ENCODE measurements at regions not wholly inside any gene's neighbourhood (a gene's known extent, or its start where the extent isn't known, plus 50 kb on each side); places are given as distances from the start of the nearest gene placed in this dataset.

DNA sequence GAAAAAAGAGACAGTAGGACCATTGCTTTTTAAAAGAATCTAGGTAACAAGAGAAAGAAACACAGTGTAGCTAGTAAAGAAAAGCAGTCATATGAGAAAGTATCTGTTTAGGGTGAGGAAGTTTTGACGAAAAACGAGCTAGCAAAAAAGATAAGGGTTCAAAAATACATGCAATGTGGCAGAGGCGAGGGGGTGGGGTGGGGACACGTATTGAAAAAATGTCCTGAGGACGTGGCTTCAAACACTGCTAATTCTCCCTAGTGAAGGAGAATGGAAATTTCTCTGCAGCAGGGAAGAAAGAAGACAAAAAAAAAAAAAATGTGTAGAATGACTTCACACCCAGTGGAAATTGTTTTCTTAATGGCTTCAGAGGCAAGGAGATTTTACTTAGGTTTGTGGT, 856.4 kb upstream of the INTU start:
- no peak for DNase-seq (ENCODE audit: low read depth)

DNA sequence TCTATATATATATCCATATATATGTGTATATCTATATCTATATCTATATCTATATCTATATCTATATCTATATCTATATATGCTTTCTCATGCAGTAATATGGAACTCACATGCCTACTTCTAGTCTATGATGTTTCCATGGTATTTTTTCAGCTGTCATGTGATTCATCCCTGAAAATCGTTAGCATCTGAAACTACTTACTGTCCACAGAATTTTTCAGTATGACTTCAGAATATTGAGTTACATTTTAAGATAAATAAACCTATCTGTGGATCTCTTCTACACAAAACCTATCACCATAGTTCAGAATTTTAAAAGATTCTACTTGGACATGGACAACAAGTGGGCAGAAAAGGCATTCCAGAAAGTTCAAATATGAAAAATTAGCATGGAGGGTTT, 855.1 kb upstream of the INTU start:
- DNase-seq (ENCODE audit: low read depth): no peak

DNA sequence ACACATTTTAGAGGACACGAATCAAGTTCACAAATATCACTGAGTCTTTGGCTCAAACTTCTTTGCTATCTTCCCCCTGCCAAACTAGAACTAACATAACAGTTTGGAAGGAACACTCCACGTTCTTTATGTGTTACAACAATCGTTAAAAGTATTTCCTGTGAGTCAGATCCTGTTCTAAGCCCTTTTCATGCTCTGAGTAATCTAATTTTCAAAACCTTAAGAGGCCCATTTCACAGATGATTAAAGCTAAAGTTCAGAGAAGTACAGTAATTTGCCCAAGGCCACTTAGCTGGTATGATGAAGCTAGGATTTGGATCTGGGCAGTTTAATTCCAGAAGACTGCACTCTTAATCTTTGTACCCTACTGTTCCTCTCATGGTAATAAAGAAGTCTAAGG, 854.4 kb upstream of the INTU start:
- DNase-seq (ENCODE audit: low read depth): no peak

DNA sequence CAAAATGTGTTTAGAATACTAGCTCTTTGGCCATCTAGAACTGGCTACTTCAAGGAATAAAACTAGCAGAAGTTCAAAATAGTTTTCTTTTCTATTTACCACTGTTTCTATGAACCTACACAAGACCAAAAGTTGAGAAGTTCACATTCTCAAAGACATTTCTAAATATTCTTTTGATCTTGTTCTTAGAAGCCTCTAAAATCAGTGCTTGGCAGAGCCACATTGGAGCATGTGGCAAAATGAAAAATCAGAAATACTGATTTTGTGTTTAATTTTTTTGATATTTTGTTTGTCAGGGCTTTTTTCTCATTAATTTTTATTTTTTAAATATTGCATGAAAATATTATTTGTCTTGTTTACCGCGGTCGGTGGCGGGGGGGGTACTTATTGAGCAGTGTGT, 853.8 kb upstream of the INTU start:
- DNase-seq (ENCODE audit: low read depth): no peak

DNA sequence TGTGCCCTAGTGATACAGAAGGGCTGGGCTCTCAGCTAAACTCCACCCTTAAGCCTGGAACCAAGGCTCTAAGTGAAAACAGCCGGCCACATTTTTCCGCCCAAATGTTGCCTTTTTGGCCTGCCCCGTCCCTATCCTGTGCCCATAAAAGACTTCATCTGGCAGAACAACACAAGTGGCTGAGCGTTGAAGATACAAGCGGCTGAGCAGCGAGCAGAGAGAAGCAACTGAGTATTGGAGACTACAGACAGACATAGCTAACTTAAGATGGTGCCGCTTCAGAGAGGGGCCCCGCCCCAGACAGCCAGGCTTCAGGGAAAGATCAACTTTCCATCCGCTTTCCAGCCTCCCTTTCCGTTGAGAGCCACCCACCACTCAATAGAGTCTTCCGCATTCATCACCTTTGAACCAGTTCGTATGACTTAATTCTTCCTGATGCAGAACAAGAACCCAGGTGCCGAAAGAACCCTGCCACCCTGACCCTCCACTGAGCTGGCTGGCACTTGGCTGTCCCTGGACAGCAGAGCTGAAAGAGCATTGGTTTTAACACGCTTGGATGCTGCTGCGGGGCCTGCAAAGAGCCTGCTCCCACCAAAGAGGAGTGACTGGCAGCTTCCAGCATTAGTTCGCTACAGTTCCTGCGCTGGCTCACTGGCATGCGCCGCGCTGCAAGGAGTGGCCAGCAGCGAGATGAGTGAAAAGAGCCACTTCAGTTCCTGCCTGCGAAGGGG, 853.2 kb upstream of the INTU start:
- DNase-seq (ENCODE audit: low read depth): no peak

DNA sequence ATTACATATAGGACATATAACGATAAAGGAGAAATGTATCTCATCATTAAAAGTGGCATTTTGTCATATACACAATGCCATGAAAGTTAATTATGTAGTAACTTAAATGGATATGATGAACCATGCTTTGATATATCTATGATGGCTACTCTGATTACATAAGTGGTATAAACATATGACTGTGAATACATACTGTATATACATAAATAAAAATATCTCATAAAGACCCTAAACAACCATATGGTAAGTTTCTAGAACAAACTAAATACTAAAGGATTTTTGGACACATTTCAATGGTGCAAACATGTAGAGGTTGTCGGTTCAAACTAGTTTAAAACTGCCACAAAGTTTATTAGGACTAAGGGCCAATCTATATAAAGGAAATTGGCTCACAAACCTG, 849.6 kb upstream of the INTU start:
- no peak for DNase-seq (ENCODE audit: low read depth)

DNA sequence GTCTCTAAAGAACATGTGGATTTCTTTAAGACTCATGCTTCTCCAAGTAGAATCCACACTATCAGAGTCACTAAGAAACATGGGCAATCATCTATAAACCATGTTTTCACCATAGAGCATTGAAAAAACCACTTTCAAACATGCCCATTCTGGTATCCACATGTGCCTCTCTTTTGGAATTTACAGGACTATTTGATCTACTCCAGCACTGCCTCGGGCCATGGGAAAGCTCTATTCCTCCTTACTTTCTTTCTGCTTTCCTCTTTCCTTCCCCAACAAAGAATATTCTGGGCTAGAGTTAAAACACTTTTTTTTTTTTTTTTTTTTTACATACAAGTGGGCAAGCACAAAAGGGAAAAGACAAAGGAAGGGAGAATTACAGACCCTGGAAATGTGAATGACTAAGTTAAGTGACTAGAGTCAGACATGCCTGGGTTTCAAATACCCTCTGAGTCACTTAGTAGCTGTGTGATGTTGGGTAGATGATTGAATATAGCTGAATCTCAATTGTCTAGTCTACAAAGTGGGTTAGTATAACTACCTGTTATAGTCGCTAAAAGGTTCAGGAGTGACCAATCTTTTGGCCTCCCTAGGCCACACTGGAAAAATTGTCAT, 847.7 kb upstream of the INTU start:
- DNase-seq (ENCODE audit: low read depth): no peak

DNA sequence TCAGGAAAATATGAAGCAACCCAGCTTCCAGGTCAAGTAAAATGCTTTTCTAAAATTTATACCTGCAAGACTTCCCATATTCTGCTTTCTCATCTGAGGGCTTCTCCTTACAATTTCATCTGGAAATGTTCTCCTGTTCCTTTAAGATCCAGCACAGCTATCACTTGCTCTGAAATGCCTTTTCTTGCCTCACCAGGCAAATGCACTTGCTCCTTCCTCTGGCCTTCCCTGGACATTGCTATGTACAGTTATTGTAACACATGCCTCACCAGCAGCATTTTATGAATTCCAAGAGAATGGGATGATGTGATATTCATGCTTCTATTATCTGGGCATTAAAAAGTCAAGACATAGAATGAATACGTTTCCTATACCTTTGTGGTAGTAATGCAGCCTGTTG, 842.1 kb upstream of the INTU start:
- no peak for DNase-seq (ENCODE audit: low read depth)

DNA sequence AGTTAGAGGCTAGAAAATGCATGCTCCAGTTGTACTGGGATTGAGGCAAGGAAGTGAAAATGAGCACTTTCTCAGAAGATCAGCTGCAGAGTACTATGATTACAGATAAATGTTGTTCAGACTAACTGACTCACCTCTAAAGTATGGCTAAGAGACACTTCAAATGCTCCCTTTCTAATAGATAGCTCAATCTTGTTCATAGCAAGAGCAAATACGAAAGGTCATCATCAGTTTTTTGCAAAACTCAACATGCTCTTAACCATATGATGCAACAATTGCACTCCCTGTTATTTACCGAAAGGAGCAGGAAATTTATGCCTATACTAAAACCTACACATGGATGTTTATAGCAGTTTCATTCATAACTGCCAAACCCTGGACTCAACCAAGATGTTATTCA, 838.4 kb upstream of the INTU start:
- DNase-seq (ENCODE audit: low read depth): no peak

DNA sequence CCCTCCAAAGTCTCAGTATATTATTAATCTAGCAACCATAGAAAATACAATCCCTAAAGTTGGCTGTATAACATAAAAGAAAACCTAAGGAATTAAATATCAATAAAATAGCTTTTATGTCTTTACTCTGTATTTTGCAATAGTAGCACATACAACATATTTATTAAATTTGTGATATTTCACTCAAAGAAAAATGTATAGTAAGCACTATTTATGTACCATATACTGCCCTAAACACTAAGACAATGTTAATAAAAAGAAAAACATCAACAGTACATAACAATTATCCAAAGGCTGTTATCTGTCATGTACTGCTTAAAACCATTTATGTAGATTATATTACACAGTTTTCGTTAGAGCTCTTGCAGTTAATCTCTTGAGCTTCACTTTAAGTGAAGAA, 834.5 kb upstream of the INTU start:
- DNase-seq (ENCODE audit: low read depth): no peak

DNA sequence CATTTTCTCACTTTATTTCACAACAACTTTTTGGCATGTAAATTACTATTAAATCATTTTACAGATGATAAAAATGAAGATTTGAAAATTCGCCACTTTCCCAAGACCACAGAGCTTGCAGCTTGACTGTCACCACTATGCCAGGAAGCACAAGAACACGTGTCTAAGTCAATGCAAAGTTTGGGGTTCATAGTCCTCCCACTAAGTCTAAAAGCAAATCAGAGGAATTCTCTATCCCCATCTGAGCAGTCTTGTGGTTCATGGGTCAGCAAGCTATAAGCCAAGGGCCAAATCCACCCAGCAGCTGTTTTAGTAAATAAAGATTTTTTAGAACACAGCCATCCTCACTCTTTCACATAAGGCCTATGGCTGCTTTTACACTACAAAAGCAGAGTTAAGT, 833.3 kb upstream of the INTU start:
- DNase-seq (ENCODE audit: low read depth): no peak

DNA sequence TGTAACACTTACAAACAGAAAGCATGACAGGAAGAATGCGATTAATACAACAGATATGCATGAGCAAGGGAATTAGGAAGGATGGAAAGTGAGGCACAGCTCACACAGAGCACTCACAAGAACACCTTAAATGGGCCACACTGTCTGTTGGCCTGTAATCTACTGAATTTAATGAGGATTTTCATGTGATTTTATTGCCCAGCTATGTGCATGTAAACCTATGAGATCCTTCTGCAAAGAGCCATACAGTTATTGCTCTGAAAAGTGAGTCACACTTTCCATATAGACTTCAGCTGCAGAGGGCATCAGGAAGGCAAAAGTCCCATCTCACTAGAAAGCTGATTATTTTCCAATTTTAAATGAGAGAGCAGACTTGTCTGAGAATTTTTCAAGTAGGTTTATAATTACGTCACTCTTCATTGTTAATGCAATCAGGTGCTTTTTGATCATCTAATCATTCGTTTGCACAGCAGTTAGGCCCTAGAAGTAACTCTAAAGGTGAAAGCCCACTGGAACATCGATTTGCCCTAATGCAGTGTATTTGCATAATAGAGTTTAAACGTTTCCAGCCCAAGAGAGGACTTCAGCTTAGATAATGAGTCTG, 832.7 kb upstream of the INTU start:
- no peak for DNase-seq (ENCODE audit: low read depth)

DNA sequence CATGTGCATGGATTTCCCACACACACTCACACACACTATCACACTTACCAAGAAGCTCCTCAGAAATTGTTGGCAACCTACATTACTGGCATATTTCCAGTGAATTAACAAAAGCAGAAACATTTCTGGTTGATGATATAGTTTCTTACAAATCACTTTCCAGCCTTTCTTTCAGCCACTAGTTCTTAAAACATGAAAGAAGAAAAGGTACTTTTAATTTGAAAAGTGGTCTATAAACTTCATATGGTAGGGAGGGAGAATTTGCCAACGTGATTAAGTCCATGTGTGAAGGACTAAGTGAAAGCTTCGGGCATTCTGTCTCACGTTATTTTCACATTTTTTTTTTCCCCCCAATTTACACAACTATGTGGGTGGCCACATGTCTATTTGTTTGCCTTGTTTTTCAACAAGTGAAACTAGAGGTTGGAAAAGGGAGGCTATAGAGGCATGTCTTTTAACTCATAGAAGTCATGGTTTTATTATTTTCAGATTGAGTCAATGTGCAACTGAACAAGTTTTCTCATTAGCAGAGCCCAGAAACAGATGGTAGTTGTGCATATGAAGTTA, 832.1 kb upstream of the INTU start:
- no peak for DNase-seq (ENCODE audit: low read depth)

DNA sequence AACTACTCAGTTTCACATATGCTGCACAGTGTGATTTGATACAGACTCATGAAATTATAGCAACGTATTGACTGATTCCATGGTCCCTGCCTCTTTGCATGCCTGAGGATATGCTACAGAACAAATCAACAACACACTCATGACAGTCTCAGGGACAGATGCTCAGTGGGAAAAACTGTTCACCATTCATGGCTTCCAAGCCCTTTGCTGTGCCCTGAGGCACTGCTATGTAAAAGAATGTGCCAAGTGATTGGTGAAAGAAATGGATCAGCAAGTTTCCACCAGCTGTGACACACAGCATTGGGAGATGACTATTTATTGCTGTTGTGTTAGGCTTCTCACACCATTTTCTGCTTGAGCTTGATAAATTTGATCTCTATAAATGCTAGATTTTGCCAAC, 825.6 kb upstream of the INTU start:
- no peak for DNase-seq (ENCODE audit: low read depth)

DNA sequence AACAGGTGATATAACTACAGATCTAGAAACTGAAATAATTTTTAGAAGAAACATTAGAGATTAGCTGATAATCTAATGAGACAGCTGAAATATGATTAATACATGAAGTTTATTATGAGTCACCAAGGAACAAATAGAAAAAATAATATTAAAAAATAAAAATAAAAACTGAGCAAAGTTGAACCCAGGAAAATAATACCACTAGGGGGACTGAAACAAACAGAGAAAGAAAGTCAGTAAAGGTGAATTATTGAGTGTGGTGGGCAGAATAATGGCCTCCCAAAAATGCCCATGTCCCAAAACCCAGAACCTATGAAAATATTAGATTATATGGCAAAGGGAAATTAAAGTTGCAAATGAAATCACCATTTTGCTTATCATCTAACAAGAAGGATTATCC, 820.7 kb upstream of the INTU start:
- DNase-seq (ENCODE audit: low read depth): no peak

DNA sequence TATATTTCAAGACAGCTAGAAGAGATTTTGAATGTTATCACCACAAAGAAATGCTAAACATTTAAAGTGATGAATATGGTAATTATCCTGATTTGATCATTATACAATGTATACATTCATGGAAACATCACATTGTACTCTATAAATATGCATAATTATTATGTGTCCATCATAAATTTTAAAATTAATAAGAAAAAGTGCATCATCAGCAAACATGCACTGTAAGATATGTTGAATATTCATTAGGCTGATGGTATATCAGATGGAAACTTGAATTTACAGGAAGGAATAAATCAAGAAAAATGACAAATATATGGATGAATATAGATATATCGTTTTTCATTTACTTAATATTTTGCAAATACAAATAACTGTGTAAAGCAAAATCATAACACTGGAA, 812.1 kb upstream of the INTU start:
- DNase-seq (ENCODE audit: low read depth): no peak

DNA sequence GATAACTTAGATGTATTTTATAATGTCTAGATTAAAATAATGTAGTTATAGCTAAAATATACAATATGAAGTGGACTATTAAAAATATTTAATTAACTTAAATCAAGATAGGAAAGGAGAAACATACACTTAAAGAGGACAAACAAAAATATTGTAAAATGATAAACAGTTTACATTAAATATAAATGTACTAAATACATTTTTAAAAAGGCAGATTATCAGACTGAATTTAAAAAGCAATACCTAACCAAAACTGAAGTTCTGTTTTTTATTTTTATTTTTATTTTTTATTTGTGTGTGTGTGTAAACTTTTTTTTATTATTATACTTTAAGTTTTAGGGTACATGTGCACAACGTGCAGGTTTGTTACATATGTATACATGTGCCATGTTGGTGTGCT, 811.6 kb upstream of the INTU start:
- DNase-seq (ENCODE audit: low read depth): no peak

DNA sequence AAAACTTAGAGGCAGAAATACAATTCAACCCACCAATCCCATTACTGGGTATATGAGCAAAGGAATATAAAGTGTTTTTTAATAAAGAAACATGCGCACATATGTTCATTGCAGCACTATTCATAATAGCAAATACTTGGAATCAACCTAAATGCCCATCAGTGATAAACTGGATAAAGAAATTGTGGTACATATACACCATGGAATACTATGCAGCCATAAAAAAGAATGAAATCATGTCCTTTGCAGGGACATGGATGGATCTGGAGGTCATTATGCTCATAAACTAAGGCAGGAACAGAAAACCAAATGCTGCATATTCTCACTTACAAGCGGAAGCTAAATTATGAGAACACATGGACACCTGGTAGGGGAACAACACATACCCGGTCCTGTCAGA, 807.7 kb upstream of the INTU start:
- no peak for DNase-seq (ENCODE audit: low read depth)

DNA sequence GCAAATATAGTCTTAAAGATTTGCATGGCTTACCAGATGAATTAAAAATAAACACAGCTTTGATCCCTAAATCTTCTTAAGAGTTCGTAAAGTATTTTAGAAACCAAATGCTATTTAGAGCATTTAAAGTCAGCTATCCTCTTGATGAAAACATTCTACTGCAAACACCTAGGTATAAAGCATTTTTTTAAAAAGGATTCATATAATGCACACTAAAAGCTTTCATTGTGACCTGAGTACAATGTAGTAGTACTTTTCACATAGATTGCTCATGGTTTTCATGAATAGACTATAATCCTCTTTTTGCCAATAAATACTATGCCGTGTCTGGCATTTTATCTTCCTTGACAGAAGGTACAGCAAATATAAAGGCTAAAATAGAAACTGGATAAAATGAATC, 805.1 kb upstream of the INTU start:
- no peak for DNase-seq (ENCODE audit: low read depth)

DNA sequence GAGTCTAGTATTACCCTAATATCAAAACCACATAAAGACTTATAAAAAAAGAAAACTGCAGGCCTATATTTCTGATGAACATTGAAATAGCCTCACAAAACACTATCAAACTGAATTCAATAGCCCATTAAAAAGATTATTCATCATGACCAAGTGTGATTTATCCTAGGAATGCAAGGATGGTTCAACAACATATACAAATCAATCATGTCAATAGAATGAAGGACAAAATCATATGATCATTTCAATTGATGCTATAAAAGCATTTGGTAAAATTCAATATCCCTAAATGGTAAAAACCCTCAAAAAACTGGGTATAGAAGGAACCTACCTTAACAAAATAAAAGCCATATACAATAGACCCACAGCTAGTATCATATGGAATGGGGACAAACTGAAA, 797.9 kb upstream of the INTU start:
- DNase-seq (ENCODE audit: low read depth): no peak

DNA sequence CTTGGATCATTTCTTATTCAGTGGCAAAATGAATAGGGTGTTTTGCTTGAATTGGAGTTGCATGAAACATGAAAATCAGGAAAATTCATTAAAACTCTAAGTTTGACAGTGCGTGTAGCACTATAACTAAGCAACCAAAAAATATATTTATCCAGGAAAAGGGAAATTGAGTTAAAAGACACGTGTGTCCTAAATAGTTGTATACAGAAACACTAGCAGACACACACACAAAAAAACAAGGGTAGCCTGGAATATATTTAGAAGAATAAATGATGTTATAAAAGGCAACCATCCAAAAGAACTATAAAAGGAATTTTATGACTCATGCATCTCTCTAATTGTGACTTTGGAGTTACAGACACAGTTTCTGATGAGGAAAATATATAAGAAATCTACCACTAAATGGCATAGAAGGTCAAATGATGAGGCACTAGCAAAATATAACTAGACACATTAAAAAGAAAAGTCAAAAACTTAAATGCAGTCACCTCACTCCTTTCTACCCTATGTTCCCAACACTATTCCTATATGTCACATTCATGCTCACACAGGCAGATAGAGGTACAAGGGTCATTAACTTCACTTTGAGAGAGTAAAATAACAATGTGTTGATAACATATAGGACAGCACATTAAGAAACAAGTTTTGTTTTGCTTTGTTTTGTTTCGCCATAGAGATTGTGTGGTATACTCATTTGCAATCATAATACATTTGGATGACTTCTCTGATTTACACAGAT, 793.6 kb upstream of the INTU start:
- no peak for DNase-seq (ENCODE audit: low read depth)

DNA sequence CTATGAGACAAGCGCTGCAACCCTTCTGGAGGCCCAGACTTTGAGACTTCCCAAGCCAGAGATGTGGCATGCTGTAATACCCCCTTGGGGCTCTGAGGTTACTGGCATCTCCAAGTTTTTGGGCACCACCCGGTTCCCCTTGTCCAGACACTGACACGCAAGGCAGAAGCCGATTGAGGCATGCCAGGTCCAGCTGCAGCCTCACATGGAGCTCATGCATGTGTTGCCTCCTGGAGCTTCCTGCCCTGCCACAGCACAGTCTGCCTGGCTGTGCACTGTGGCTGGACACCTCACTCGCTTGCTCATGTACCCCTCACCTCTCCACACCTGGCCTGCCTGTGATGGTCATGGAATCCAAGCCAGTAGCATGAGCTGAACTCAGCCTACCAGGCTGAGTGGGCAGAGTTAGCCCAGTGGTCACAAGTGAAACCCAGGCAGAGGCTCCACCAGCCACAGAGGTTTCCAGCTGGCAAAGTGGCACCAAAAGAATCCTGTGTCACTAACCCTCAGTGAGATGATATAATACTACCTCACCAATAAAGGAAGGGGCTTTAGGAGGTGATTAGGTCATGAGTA, 789.2 kb upstream of the INTU start:
- no peak for DNase-seq (ENCODE audit: low read depth)

DNA sequence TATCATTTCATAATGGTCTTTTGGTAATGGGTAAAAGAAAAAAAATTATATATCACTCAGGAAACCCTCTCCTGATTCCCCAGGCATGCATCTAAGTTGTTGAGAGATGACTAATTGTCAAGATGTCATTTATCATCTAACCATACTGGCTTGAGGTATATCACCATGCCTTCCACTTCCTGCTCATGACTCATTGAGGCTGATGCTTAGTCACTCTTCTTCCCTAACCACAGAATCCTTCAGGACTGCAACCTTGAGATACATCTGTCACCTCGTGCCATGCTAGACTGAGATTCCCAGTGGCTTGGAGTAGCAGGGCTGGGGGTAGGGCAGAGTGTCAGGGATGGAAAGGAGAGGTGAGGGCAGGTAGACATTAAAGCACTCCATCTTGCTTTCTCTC, 782.5 kb upstream of the INTU start:
- no peak for DNase-seq (ENCODE audit: low read depth)

All from activated T-cell treated with anti-CD3 and anti-CD28 coated beads for 48 hours (primary cell).